ENCODE measurements at regions not wholly inside any gene's neighbourhood (a gene's known extent, or its start where the extent isn't known, plus 50 kb on each side); places are given as distances from the start of the nearest gene placed in this dataset.
"Not testable (repeated sequence)": the region's sequence is repeated elsewhere in the genome, so short reads cannot be mapped to it uniquely, and the experiment has no call there.

GRCh38 chr5:96483878-96484277 is 50.8 kb upstream of the PCSK1 start:
- DNase-seq (ENCODE audit: low read depth): no peak

- DNase-seq (ENCODE audit: low read depth): no peak
Observed at GRCh38 chr5:96487859-96488258, 54.8 kb upstream of the PCSK1 start.

GRCh38 chr5:96489532-96489931 is 56.5 kb upstream of the PCSK1 start:
- DNase-seq (ENCODE audit: low read depth): no peak

- DNase-seq (ENCODE audit: low read depth): no peak
Observed at GRCh38 chr5:96492459-96493047, 59.5 kb upstream of the PCSK1 start.

GRCh38 chr5:96493219-96493790 is 60.3 kb upstream of the PCSK1 start:
- no peak for DNase-seq (ENCODE audit: low read depth)

GRCh38 chr5:96495412-96495811 is 62.4 kb upstream of the PCSK1 start:
- DNase-seq (ENCODE audit: low read depth): not testable (repeated sequence)

GRCh38 chr5:96497027-96497426 is 64.0 kb upstream of the PCSK1 start:
- DNase-seq (ENCODE audit: low read depth): not testable (repeated sequence)

- no peak for DNase-seq (ENCODE audit: low read depth)
Observed at GRCh38 chr5:96499753-96500345, 66.8 kb upstream of the PCSK1 start.

- no peak for DNase-seq (ENCODE audit: low read depth)
Observed at GRCh38 chr5:96501991-96502646, 69.1 kb upstream of the PCSK1 start.

- no peak for DNase-seq (ENCODE audit: low read depth)
Observed at GRCh38 chr5:96503501-96504236, 70.6 kb upstream of the PCSK1 start.

- no peak for DNase-seq (ENCODE audit: low read depth)
Observed at GRCh38 chr5:96506376-96506775, 73.3 kb upstream of the PCSK1 start.

- DNase-seq (ENCODE audit: low read depth): no peak
Observed at GRCh38 chr5:96506866-96507527, 73.9 kb upstream of the PCSK1 start.

GRCh38 chr5:96509316-96509715 is 76.3 kb upstream of the PCSK1 start:
- peak; percentile 17 for DNase-seq (ENCODE audit: low read depth)

- peak; percentile 82 for DNase-seq (ENCODE audit: low read depth)
Observed at GRCh38 chr5:96509721-96510350, 76.8 kb upstream of the PCSK1 start.

GRCh38 chr5:96516631-96517071 is 83.6 kb upstream of the PCSK1 start:
- DNase-seq (ENCODE audit: low read depth): peak; percentile 8

GRCh38 chr5:96517295-96517694 is 84.2 kb upstream of the PCSK1 start:
- DNase-seq (ENCODE audit: low read depth): peak; percentile 38

GRCh38 chr5:96520345-96520744 is 87.3 kb upstream of the PCSK1 start:
- no peak for DNase-seq (ENCODE audit: low read depth)

GRCh38 chr5:96522635-96523355 is 89.7 kb upstream of the PCSK1 start:
- DNase-seq (ENCODE audit: low read depth): no peak

- no peak for DNase-seq (ENCODE audit: low read depth)
Observed at GRCh38 chr5:96527768-96528661, 95.0 kb upstream of the PCSK1 start.
